H1 (cell line): ENCODE measurements at regions not wholly inside any gene's neighbourhood (a gene's known extent, or its start where the extent isn't known, plus 50 kb on each side); places are given as distances from the start of the nearest gene placed in this dataset.
"Not testable (repeated sequence)": the region's sequence is repeated elsewhere in the genome, so short reads cannot be mapped to it uniquely, and the experiment has no call there.

ENCODE experiments used
- CTCF ChIP-seq, 3 experiments: IDR thresholded peaks; 1 replicate in 2 of 3; 2 replicates in 1 of 3; pipeline versions ENCODE4 v1.5.1 to v1.6.1; 2011; ENCODE audit warnings: low read length in 3 of 3, mild to moderate bottlenecking in 3 of 3, inconsistent platforms in 2 of 3, low read depth in 1 of 3, moderate library complexity in 1 of 3; ENCODE audit not compliant: insufficient read depth in 1 of 3; ENCODE audit errors: control extremely low read depth in 1 of 3
- EZH2 ChIP-seq: fragments of 200-600 bp; sonication (generic); IDR thresholded peaks from 2 replicates; pipeline ENCODE4 v1.7.1; 2012; ENCODE audit warnings: low read depth, mild to moderate bottlenecking, moderate library complexity, low read length, inconsistent platforms; ENCODE audit not compliant: severe bottlenecking
- GABPA ChIP-seq: IDR thresholded peaks from 2 replicates; pipeline ENCODE4 v1.6.1; 2011; ENCODE audit warnings: mild to moderate bottlenecking, low read length, moderate library complexity, borderline replicate concordance; ENCODE audit not compliant: insufficient read depth
- KDM5A ChIP-seq: fragments of 200-600 bp; IDR thresholded peaks from 2 replicates; pipeline ENCODE4 v1.7.1; 2012; ENCODE audit warnings: mild to moderate bottlenecking, low read length, inconsistent platforms, mixed read lengths
- MAFK ChIP-seq: IDR thresholded peaks from 2 replicates; pipeline ENCODE4 v1.6.1; 2012; ENCODE audit warnings: low read depth, mild to moderate bottlenecking, improper control_type of control experiment, low read length
- POLR2A ChIP-seq, 2 experiments: IDR thresholded peaks; 1 replicate in 1 of 2; 2 replicates in 1 of 2; pipeline ENCODE4 v1.6.1; 2011; ENCODE audit warnings: low read depth in 2 of 2, low read length in 2 of 2, mild to moderate bottlenecking in 2 of 2; ENCODE audit errors: control extremely low read depth in 1 of 2
- RAD21 ChIP-seq, 2 experiments: IDR thresholded peaks in 1 of 2; conservative IDR thresholded peaks in 1 of 2; 2 replicates each; pipeline ENCODE4 v1.6.1; 2011; ENCODE audit warnings: low read depth in 2 of 2, low read length in 2 of 2, improper control_type of control experiment in 1 of 2, inconsistent platforms in 1 of 2, mild to moderate bottlenecking in 1 of 2, moderate library complexity in 1 of 2
- RFX5 ChIP-seq: IDR thresholded peaks from 2 replicates; pipeline ENCODE4 v1.6.1; 2011; ENCODE audit warnings: low read depth, low read length, improper control_type of control experiment, borderline replicate concordance
- SP1 ChIP-seq: IDR thresholded peaks from 2 replicates; pipeline ENCODE4 v1.6.1; 2011; ENCODE audit warnings: low read depth, low read length
- TAF7 ChIP-seq: optimal IDR thresholded peaks from 2 replicates; pipeline ENCODE3; 2011; ENCODE audit warnings: low read depth, mild to moderate bottlenecking, inconsistent platforms, low read length, moderate library complexity, borderline replicate concordance
- YY1 ChIP-seq: IDR thresholded peaks from 2 replicates; pipeline ENCODE4 v1.6.1; 2011; ENCODE audit warnings: low read depth, mild to moderate bottlenecking, low read length

- TF ChIP-seq TAF7; YY1; SP1; CTCF (IDR thresholded peaks at IDR 0.05; ENCODE audit: control extremely low read depth in 1 of 3, insufficient read depth in 1 of 3, low read depth in 1 of 3, low read length in 3 of 3); EZH2; MAFK; POLR2A (IDR thresholded peaks at IDR 0.05; ENCODE audit: control extremely low read depth in 1 of 2, low read depth in 2 of 2, low read length in 2 of 2); RAD21 (IDR thresholded peaks at IDR 0.05 in 1 of 2, conservative IDR thresholded peaks at IDR 0.05 in 1 of 2; ENCODE audit: low read depth in 2 of 2, low read length in 2 of 2); GABPA; KDM5A; RFX5: not testable (repeated sequence)
Measured at GRCh38 chr4:84245042-84245441, 254.1 kb downstream of the NKX6-1 start.
